ENCODE measurements at regions not wholly inside any gene's neighbourhood (a gene's known extent, or its start where the extent isn't known, plus 50 kb on each side); places are given as distances from the start of the nearest gene placed in this dataset.
"Not testable (repeated sequence)": the region's sequence is repeated elsewhere in the genome, so short reads cannot be mapped to it uniquely, and the experiment has no call there.

DNA sequence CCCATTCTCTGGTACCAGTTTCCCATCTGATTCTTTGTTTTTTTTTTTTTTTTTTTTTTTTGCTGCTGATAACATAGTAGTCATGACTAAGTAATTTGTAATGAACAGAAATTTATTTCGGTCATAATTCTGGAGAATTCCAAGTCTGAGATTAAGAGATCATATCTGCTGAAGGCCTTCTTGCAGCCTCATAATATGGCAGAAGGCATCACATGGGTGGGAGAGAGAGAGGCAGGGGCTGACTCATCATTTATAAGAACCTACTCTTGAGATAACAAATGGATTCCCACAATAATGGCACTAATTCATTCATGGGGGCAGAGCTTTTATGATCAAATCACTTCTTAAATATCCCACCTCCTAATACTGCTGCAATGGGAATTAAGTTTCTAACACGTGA, 1034.3 kb downstream of the STIM2 start:
- DNase-seq: no peak

DNA sequence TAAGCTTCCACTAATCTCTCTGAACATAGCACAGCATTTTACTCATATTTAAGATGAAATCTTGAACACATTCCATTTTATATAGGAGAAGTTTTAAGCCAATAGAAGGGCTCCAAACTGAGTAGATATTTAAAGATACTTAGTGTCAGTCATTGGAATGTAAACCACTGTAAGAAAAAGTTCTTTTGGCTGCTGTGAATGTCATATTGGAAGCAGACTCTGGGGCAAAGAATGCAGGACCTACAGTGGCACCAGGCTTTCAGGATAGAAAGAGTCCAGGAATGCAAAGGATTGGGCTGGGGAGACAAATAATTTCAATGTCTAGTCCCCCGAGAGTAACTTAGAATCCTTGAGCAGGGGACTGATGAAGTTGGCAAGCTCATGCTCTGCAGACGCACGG, 1047.7 kb downstream of the STIM2 start:
- DNase-seq: no peak

DNA sequence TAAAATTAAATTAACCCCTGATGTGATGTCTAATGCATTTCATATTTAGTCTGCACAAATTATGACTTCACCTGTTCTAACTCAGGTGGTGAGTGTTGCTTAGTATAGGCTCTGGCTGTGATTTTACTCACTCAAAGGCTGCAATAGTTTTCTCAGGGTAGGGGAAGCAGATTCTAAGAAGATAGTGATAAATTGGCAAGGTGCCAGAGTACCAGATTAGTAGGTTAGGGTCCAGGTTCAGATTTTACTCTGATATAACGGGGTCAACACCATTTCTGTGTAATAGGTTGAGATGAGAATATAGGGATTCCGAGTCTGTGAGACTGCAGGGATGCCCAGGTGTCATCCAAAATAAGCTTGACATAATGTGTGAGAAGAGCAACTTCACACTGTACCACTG, 1049.6 kb downstream of the STIM2 start:
- no peak for DNase-seq

DNA sequence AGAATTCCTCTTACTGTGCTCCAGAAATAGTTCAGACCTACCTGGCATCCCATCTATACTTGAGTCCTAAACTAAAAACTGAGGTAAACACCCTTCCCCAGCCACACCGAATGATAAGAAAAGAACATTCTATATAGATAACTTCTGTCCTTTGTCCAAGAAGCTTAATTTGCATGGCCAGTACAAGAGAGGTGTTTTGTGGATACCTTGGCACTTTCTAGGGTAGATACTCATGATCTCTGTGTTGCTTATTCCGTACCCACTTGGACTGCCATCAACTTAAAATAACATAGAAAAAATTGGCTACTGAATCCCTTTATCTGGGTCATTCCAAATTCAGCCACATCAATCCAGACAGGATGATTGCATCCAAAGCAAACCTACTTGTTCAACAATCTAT, 1050.4 kb downstream of the STIM2 start:
- DNase-seq: no peak

DNA sequence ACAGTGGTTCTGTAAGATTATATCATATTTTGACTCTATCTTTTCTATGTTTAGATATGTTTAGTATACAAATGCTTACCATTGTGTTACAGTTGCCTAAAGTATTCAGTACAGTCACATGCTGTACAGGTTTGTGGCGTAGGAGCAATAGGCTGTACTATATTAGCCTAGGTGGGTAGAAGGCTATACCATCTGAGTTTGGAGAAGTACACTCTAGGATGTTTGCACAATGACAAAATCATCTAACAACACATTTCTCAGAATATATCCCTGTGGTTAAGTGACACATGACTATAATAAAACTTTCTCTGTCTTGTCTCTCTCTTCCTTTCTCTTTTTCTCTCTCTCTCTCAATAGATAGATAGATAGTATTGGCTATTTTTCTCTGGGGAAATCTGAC, 1053.1 kb downstream of the STIM2 start:
- no peak for DNase-seq

DNA sequence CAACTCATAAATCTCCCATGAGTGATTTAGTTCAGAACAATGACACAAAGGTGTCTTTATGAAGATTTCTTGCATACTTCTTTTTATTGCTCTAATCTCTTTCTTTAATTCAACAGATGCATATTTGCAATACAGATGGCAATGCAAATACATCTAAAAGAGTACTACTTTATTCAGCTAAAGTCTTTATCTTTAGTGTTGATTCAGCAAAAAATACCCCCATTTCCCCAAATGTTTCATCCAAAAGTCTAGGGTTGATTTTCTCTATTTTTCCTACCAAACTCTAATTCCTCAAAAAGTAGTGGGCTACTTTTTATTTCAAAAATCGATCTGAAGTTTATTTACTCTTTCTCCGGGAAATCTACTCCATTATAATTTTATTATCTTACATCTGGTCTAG, 1055.2 kb downstream of the STIM2 start:
- no peak for DNase-seq

DNA sequence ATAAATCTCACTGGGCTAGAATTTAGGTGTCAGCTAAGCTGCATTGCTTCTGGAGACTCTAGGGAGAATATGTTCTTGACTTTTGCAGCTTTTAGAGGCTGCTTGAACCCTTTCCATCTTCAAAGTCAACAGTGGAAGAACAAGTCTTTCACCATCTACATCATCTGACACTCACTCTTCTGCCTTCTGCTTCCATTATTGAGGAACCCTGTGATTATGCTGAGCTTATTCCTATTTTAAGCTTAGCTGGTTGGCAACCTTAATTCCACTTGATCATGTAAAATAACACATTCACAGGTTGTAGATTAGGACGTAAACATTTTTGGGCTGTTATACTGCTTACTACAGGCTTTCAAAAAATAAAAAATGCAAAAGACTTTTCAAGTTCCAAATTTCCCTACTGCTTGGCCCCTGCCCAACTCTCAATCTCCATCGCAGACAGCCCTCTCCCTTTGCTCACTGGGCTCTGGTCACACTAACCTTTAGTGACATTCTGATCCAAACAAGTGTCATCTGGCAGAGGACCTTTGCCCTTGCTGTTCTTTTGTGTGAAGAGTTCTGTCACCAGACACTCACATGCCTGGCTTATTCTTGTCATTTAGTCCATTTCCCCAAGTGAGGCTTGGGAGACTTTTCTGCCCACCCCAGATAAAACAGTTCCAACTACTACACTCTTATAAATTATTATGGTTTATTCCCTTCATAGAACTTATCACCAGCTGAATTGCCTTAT, 1056.0 kb downstream of the STIM2 start:
- DNase-seq: no peak

DNA sequence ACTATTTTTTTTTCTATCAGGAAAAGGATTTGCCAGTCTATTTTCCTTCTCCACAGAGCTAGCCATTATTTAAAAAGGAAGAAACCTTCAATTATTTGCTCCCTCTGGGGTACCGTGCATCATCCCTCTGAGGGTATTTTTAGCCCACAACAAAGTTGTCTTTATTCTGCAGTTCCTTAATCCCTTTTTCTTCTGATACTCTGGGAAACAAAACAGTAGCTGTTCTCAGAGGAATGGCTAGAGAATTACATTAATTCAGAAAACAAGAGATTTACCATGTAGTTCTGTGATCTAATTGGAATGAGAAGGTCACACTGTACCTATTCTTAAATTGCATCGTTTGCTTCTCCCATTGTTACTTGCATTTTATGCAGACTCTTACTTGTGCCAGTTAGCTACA, 1056.7 kb downstream of the STIM2 start:
- DNase-seq: no peak

DNA sequence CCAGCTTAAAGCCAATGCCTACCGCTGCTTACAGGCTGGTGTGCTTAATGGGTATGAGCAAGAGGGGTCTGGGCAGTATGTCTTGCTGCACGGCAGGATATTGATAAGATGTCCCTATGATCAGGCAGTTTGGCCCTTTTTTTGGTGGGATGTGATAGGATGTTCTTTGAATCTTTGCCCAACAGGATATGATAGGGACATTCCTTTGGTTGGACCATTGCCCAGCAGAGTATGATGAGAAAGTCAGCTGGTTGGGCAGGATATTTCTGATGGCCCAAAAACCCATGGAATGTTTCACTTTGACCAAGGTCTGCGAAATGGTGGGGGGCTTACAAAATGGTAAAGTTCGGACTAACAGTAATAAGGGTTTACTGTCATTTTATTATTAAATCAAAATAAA, 1060.6 kb downstream of the STIM2 start:
- no peak for DNase-seq

DNA sequence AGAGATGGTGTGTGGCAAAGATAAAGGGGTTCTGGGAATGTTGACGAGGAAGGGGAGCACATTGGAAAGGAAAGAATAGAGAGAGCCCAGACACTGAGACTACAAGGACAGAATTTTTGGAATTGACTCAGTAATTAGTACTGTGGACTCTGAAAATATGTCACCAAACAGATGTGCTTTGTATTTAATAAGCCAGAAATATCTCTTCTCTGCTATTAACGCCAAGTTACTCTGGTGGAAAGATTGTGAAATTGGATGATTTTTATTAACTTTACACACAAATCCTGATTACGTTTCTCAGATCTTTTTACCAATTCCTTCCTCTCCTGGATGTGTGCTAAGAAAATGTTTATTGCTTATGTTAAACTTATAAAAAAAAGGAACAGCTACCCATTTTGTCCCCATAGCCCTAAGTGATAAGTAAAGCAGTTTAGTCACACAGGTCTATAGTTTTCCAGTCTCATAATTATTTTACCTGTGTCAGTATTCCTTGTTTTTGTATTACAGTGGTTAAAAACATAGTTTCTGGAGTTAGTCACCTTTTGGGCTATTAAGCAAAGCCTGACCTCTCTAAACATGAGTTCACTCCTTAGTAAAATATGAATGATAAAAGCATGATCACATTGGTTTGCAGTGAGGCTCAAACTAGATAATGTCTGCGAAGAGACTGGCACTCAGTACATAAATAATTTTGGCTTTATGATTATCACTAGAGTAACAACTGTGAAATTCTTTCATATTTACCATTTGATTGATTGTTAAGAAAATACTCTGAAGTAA, 1068.3 kb downstream of the STIM2 start:
- DNase-seq: no peak

DNA sequence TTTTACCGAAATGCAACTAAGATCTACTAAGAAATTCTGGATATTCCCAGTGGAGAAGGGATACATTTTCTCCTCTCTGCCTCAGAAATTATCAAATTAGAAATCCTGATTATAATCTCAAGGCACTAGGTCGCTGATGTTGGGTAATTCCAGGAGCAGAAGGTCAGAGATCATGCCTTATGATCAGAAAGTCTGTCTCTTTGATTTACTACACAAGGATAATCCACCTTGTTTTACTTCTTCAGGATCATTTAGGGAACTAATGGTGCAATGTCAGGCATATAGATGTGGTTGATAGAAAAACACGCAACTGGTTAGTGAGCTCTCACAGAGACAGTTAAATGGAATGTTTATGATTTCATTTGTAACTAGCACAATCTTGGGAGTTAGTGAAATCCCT, 1069.7 kb downstream of the STIM2 start:
- DNase-seq: no peak

DNA sequence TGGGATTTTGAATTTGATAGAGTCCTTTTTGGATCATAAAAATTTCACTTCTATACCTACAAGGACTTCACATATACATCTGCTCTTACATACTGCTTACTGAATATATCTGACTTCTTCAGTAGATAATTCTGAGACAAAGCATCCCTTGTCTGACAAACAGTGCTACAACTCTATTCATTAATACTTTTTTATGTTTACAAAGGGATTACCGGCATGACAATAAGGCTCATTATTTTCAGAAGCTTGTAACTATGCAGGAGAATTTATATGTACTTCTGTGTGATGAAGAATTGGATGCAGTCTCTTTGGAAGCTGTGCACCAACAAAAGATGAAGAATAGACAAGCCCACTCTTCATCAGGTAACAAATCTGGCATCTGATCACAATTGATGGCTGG, 1070.3 kb downstream of the STIM2 start:
- DNase-seq: no peak

DNA sequence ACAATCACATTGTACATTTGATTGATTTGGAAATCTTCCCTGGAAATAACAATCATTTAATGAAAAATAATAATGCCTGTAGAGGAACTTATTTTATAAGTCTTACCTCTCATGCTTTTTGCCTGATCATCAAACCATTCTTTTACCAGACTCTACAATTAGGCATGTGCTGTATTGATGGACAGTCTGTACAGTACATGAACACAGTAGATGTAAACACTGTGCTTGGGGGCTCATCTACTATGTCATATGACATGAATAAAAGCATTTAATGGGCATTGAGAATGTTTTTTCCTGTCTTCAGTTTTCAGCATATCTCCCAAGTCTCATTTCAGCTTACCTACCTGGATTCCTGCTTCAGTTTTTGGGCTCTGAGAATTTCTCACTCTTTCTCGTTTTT, 1070.9 kb downstream of the STIM2 start:
- no peak for DNase-seq

DNA sequence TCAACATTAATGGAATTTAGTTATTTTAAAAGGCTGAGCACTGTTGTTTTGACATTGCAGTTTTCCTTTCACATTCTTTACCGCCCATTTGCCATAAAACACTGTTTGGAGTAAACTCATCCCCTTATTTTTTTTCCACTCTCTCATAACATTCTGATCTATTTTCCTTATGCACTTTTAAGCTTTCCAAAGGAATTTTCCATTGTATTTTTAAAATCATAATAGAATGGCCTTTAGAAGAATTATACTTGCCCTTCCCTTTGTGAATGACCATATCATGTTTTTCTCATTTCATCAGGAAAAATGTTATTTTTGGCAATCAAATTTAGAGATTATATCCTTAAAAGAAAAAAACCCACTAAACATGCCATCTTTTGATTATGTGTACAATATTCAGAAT, 1074.2 kb downstream of the STIM2 start:
- no peak for DNase-seq

DNA sequence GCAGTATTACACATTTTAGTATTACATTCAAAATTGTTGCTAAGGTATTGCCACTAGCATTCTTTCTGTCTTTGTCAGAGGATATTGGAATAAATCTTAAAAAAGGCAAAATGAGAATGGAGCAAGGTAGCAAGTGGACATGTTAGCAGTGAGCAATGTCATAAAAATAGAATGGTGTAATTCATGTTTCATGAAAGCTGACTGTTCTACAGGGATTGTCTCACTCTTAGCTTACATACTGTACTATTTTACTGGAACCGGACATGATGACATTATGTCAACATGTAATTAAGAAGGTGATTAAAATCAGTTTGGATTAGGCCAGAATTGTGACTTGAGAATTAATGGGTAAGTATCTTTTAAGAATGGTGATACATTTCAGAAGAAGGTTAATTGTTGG, 1086.2 kb downstream of the STIM2 start:
- no peak for DNase-seq

DNA sequence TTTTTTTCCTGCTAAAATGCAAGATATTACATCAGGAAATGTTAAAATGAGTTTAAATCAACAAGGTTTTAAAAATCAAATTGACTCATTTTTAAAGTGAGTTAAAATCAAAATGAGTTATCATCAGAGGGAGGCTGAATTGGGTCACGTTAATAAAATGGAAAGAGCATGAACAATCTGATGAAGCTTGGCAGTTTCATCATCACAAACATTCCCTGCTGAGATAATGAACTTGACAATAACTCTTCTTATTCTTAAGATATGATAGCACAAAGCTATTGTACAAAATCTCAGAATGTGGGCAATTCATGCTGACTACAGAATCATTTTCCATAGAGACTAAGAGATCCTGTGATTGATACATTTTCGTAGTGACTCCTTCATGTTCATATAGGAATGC, 1086.7 kb downstream of the STIM2 start:
- DNase-seq: no peak

DNA sequence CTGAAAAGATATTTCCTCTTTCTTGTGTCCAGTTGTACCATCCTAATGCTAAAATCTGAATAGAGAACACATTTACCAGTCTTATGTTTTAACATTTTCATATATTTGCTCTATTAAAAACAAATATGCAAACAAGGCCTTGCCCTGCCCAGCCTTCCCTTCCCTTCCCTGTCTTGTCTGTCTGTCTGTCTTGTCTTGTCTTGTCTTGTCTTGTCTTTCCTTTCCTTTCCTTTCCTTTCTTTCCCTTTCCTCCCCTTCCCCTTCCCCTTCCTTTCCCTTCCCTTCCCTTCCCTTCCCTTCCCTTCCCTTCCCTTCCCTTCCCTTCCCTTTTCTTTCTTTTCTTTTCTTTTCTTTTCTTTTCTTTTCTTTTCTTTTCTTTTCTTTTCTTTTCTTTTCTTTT, 1103.5 kb downstream of the STIM2 start:
- no peak for DNase-seq

DNA sequence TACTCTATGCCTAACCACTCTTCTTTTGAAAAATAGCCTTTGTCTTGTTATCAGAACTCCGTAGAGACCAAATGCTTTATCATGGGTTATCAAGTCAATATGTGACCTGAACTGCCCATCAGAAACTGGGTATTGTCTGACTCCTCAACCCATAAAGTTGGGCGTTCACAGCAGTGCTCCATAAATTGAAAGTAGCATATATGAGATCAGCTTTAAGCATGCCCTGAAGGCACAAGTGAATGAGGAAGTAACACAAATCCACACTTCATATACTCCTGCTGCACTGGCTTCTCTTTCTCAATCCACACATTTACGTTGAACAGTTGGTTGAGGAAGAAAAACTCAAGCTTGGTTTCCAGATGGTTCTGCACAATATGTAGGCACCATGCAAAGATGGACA, 1106.0 kb downstream of the STIM2 start:
- no peak for DNase-seq

DNA sequence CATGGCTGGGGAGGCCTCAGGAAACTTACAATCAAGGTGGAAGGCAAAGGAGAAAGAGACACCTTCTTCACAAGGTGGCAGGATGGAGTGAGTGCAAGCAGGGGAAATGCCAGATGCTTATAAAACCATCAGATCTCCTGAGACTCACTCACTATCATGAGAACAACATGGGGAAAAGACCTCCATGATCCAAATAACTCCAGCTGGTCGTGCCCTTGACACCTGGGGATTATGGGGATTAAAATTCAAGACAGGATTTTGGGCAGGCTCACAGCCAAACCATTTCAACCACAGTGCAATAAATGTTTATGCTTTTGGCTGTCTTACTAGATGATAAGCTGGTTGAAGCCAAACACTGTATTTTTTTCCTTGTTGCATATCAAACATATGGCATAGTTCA, 1112.4 kb downstream of the STIM2 start:
- no peak for DNase-seq

DNA sequence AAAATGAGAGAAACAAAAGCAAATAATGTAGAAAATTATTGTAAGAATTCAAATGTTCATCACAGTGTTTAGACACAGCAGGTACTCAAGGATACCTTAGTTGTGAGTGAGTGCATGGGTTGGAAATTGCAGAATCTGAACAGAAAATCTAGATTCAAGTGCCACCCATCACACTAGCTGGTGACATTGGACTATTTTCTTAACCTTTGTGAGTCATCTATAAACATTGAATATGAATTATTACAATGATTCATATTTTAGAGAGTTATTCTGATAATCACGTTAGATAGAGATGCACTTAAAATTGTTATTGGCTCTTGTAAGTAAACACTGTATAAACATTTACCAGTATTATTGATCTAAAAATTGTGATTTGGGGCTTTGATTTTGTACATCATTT, 1113.1 kb downstream of the STIM2 start:
- no peak for DNase-seq

DNA sequence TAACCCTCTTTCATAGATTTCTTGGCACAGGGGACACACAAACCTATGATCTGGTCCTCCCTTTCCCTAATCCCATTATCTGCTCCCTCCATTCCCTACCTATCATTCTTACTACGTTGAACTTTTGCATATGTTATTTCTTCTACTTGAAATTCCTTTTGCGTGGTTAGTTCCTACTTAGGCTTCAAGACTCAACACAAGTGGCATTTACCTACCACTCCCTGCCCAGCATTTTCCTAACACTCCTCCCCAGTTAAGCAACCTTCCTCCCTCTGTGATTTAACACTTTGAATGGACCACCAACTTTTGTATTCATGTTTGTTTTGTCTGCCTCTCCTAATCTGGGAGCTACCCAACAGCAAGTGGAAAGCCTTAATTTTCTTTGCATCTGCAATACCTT, 1113.7 kb downstream of the STIM2 start:
- DNase-seq: no peak

DNA sequence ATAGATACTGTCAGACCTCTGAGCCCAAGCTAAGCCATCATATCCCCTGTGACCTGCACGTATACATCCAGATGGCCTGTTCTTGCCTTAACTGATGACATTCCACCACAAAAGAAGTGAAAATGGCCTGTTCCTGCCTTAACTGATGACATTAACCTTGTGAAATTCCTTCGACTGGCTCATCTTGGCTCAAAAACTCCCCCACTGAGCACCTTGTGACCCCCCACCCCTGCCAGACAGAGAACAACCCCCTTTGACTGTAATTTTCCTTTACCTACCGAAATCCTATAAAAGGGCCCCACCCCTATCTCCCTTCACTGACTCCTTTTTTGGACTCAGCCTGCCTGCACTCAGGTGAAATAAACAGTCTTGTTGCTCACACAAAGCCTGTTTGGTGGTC, 1114.2 kb downstream of the STIM2 start:
- not testable (repeated sequence) for DNase-seq

DNA sequence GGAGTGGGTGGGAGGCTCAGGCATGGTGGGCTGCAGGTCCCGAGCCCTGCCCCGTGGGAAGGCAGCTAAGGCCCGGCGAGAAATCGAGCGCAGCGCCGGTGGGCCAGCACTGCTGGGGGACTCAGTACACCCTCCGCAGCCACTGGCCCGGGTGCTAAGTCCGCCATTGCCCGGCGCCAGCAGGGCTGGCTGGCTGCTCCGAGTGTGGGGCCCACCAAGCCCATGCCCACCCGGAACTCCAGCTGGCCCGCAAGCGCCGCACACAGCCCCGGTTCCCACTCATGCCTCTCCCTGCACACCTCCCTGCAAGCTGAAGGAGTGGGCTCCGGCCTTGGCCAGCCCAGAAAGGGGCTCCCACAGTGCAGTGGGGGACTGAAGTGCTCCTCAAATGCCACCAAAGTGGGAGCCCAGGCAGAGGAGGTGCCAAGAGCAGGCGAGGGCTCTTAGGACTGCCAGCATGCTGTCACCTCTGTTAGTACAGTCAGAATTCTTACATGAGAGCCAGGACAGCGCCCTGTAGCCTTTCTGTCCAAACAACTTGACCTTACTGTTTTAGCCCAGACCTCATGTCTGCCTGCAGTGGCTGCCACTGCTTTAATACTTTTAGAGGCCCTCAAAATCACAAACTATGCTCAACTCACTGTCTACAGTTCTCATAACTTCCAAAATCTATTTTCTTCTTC, 1117.9 kb downstream of the STIM2 start:
- not testable (repeated sequence) for DNase-seq

DNA sequence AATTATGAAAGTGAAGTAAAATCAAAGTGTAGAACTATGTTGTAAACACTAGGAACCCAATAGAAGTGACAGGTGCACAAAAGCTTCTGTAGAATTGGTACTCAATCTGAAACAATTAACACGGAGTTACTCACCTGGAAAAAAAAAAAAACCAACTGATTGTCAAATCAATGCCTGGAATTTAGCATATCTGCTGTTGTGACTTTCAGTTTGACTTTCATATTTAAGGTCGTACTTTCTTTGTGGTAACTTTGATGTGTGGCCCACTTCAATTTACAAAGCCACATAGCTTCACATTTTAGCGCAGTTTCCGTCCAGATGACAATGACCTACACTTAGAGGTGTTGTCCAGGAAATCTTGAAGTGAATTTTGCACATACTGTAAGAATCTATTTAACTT, 1124.9 kb downstream of the STIM2 start:
- DNase-seq: no peak
